Upper lobe of left lung (tissue), 6 donors: ENCODE measurements at regions not wholly inside any gene's neighbourhood (a gene's known extent, or its start where the extent isn't known, plus 50 kb on each side); places are given as distances from the start of the nearest gene placed in this dataset.

ENCODE experiments used
- ATAC-seq, 2 donors: fragments of 200-7000 bp; cut with Tn5 transposase; one replicate each; pipeline ENCODE4 v1.9.1; 2022; ENCODE audit warnings: mild to moderate bottlenecking in 2 of 2, moderate library complexity in 2 of 2; ENCODE audit not compliant: low FRiP score in 2 of 2
- DNase-seq, 2 donors: peaks; one replicate each; pipeline ENCODE4 v3.0.0-alpha.2; 2019 to 2020
- H3K27ac ChIP-seq, 4 donors: fragments of 200-600 bp; sonication (generic); one replicate each; pipeline ENCODE4 v1.5.1; 2016 to 2019
- H3K27me3 ChIP-seq, 4 donors: fragments of 200-600 bp; sonication (generic); one replicate each; pipeline ENCODE4 v1.5.1; 2017 to 2019
- H3K36me3 ChIP-seq, 4 donors: fragments of 200-600 bp; sonication (generic); one replicate each; pipeline ENCODE4 v1.5.1; 2016 to 2019
- H3K4me1 ChIP-seq, 4 donors: fragments of 200-600 bp; sonication (generic); one replicate each; pipeline ENCODE4 v1.5.1; 2018 to 2019
- H3K4me3 ChIP-seq, 4 donors: fragments of 200-600 bp; sonication (generic); one replicate each; pipeline ENCODE4 v1.5.1; 2017 to 2019; ENCODE audit warnings: mild to moderate bottlenecking in 2 of 4, moderate library complexity in 1 of 4
- H3K9me3 ChIP-seq, 4 donors: fragments of 200-600 bp; sonication (generic); one replicate each; pipeline ENCODE4 v1.5.1; 2018 to 2019
- CTCF ChIP-seq, 6 experiments: fragments of 450-650 bp in 4 of 6; fragments of 200-600 bp in 2 of 6; sonication (generic) in 2 of 6; IDR thresholded peaks; one replicate each; pipeline ENCODE4 v1.5.1; 2016 to 2019; ENCODE audit warnings: antibody characterized with exemption in 6 of 6
- EP300 ChIP-seq, 4 donors: sonication (generic); formaldehyde crosslinking; IDR thresholded peaks; one replicate each; pipeline ENCODE4 v1.5.1; 2017; ENCODE audit warnings: antibody characterized with exemption in 4 of 4, control low read depth in 2 of 4
- POLR2A ChIP-seq, 4 donors: fragments of 450-650 bp; IDR thresholded peaks; one replicate each; pipeline ENCODE4 v1.5.1; 2016 to 2017; ENCODE audit warnings: antibody characterized with exemption in 4 of 4, mild to moderate bottlenecking in 2 of 4
- POLR2AphosphoS5 ChIP-seq, 2 donors: sonication (generic); formaldehyde crosslinking; IDR thresholded peaks; one replicate each; pipeline ENCODE4 v1.5.1; 2017; ENCODE audit warnings: antibody characterized with exemption in 2 of 2
- WGBS, 2 donors: methylation state at CpG; one replicate each; pipeline ENCODE4 v1.1.5; 2017 to 2018; 5-methylcytosine and 5-hydroxymethylcytosine counted together
- donor health status: DM: no; HTN: no; CAD: no; lungs with moderate emphysema.
- donor health status: DM: no; HTN: yes; CAD: no; lungs with severe emphysema.

GRCh38 chr6:122118945-122119506 lies 280.4 kb upstream of the HSF2 start:
- ATAC-seq (no peak), DNase-seq (no peak)
- Histone ChIP-seq H3K4me3 (no peak overlapping the region), H3K36me3 (no peaks in the 10 kb centered on the region), H3K27me3 (no peaks in the 10 kb centered on the region), H3K27ac (no peak overlapping the region), H3K4me1 (peaks cover 0 to 9% (median 0%) of the 10 kb centered on the region in 4 donors), H3K9me3 (no peaks in the 10 kb centered on the region)
- TF ChIP-seq CTCF (IDR thresholded peaks at IDR 0.05) (no peak), POLR2A (IDR thresholded peaks at IDR 0.05) (no peak), POLR2AphosphoS5 (IDR thresholded peaks at IDR 0.05) (no peak), EP300 (IDR thresholded peaks at IDR 0.05) (no peak)
- 88 to 90% methylated on average over 1 of the region's 1 CpG for WGBS, 2 donors

GRCh38 chr6:122122202-122122601 lies 277.2 kb upstream of the HSF2 start:
- no peaks in the 10 kb centered on the region for H3K27me3 ChIP-seq
- no peaks in the 10 kb centered on the region for H3K36me3 ChIP-seq
- H3K4me3 ChIP-seq: no peak overlapping the region
- ATAC-seq (no peak), DNase-seq (no peak)
- TF ChIP-seq EP300 (IDR thresholded peaks at IDR 0.05) (no peak), CTCF (IDR thresholded peaks at IDR 0.05) (no peak), POLR2A (IDR thresholded peaks at IDR 0.05) (no peak), POLR2AphosphoS5 (IDR thresholded peaks at IDR 0.05) (no peak)
- peaks cover 0 to 9% (median 0%) of the 10 kb centered on the region in 4 donors for H3K4me1 ChIP-seq
- H3K9me3 ChIP-seq: no peaks in the 10 kb centered on the region
- H3K27ac ChIP-seq: peak overlapping the region in 1 of 4 donors; percentile 12
- WGBS, 2 donors: 52 to 59% methylated on average over 1 of the region's 1 CpG

- no peak for ATAC-seq
- no peak for TF ChIP-seq POLR2AphosphoS5 (IDR thresholded peaks at IDR 0.05)
- no peak for TF ChIP-seq EP300 (IDR thresholded peaks at IDR 0.05)
- no peak for TF ChIP-seq CTCF (IDR thresholded peaks at IDR 0.05)
- TF ChIP-seq POLR2A (IDR thresholded peaks at IDR 0.05): no peak
- WGBS, 2 donors: 42 to 58% methylated on average over 2 of the region's 2 CpGs
Observed at GRCh38 chr6:122122686-122123085, 276.8 kb upstream of the HSF2 start.

GRCh38 chr6:122124908-122125307 lies 274.5 kb upstream of the HSF2 start:
- WGBS, 2 donors: 80 to 91% methylated on average over 3 of the region's 3 CpGs
- H3K4me3 ChIP-seq: no peak overlapping the region
- H3K27me3 ChIP-seq: no peaks in the 10 kb centered on the region
- DNase-seq (no peak), ATAC-seq (no peak)
- H3K9me3 ChIP-seq: no peaks in the 10 kb centered on the region
- no peak overlapping the region for H3K27ac ChIP-seq
- peaks cover 0 to 9% (median 0%) of the 10 kb centered on the region in 4 donors for H3K4me1 ChIP-seq
- no peak for TF ChIP-seq POLR2A (IDR thresholded peaks at IDR 0.05)
- H3K36me3 ChIP-seq: no peaks in the 10 kb centered on the region

More at GRCh38 chr6:122122686-122123085, 276.8 kb upstream of the HSF2 start:
- Histone ChIP-seq H3K27ac (peak overlapping the region in 2 of 4 donors; percentile 0 to 14), H3K4me1 (peaks cover 0 to 9% (median 0%) of the 10 kb centered on the region in 4 donors), H3K36me3 (no peaks in the 10 kb centered on the region), H3K9me3 (no peaks in the 10 kb centered on the region), H3K4me3 (no peak overlapping the region), H3K27me3 (no peaks in the 10 kb centered on the region)
- DNase-seq: no peak

- H3K36me3 ChIP-seq: no peaks in the 10 kb centered on the region
- no peaks in the 10 kb centered on the region for H3K9me3 ChIP-seq
- H3K4me3 ChIP-seq: no peak overlapping the region
- no peak for DNase-seq
- H3K27me3 ChIP-seq: no peaks in the 10 kb centered on the region
- peaks cover 0 to 9% (median 0%) of the 10 kb centered on the region in 4 donors for H3K4me1 ChIP-seq
- WGBS, 2 donors: 83 to 88% methylated on average over 3 of the region's 3 CpGs
- no peak for ATAC-seq
- no peak overlapping the region for H3K27ac ChIP-seq
- TF ChIP-seq POLR2AphosphoS5 (IDR thresholded peaks at IDR 0.05): no peak
- TF ChIP-seq EP300 (IDR thresholded peaks at IDR 0.05): no peak
- TF ChIP-seq CTCF (IDR thresholded peaks at IDR 0.05): no peak
- no peak for TF ChIP-seq POLR2A (IDR thresholded peaks at IDR 0.05)
Observed at GRCh38 chr6:122126894-122127293, 272.6 kb upstream of the HSF2 start.
